GM19455 (cell line): ENCODE measurements at regions not wholly inside any gene's neighbourhood (a gene's known extent, or its start where the extent isn't known, plus 50 kb on each side); places are given as distances from the start of the nearest gene placed in this dataset.
"Not testable (repeated sequence)": the region's sequence is repeated elsewhere in the genome, so short reads cannot be mapped to it uniquely, and the experiment has no call there.

Experiments
- ATAC-seq: cut with Tn5 transposase; IDR thresholded peaks from one replicate; pipeline ENCODE4 v1.9.1; 2021; ENCODE audit not compliant: unreplicated experiment

DNA sequence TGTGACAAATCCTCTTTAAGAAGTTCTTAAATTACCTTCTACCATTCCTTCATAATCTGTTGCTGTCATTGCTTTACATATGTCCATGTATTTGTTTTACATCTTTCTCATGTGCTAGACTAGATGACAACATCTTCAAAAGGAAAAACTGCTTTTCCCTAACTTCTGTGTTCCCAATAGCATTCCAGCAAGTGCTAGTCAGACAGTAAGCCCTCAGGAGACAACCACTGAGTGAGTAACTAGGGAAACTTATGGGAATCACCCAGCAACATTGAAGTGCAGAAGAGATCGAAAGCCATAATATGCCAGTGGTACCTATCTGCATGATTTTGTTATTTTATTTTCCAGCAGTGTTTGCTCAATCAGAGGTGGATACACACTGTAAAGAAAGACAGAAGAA lies 889.7 kb upstream of the API5 start:
- no peak for ATAC-seq

DNA sequence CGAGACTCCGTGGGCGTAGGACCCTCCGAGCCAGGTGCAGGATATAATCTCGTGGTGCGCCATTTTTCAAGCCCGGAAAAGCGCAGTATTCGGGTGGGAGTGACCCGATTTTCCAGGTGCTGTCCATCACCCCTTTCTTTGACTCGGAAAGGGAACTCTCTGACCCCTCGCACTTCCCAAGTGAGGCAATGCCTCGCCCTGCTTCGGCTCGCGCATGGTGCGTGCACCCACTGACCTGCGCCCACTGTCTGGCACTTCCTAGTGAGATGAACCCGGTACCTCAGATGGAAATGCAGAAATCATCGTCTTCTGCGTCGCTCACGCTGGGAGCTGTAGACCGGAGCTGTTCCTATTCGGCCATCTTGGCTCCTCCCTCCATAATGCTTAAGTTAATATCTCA lies 876.9 kb upstream of the API5 start:
- ATAC-seq, result not testable (repeated sequence)

DNA sequence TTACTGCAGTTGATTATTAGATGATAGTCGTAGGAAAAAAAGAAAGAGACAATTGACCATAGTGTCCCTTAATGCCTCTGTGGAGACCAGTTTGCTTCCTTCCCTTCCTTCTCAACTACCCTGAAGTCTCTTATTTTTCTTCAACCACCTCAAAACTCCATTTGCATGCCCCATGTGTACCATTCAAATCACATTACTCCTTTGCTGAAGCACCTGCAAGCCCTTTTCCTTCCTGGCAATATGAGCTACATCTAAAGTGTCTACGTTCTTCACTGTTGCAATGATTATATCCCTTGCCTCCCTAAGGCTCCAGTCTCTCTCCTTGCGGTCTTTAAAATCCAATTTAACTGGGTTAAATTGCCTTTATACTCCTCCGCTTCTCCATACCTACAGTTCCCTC lies 867.4 kb upstream of the API5 start:
- no peak for ATAC-seq

DNA sequence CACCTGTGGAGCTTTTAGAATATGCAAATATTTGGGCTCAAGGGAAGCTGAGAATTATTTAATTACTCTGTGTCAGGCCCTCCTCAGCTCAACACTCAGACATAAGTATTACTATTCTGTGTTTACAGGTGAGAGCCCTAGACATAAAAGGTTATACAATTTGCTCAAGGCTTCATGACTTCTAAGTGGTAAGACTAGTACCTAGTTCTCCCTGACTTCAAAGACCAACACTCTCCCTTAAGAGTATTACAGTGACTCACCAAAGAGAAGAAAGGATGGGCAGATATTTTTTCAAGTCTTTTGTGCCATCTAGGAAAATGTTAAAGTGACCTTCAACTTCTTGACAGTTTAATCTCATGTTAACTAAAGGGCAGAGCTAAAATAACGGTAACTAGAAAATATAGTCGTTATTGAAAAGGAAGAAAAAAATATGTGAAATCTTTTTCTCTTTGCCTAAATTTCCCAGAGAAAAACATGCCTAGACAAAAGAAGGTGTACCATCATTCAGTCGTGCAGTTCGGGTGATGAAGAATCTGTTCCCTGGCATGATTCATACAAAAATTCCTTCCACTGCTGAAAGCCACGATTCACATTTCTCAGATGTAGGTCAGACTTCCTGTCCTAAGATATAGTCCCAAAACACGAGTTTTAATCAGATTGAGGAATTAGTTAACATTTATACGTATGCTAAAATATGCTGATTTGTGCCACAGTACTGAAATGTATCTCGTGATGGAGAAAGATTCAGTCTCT lies 849.1 kb upstream of the API5 start:
- no peak for ATAC-seq

DNA sequence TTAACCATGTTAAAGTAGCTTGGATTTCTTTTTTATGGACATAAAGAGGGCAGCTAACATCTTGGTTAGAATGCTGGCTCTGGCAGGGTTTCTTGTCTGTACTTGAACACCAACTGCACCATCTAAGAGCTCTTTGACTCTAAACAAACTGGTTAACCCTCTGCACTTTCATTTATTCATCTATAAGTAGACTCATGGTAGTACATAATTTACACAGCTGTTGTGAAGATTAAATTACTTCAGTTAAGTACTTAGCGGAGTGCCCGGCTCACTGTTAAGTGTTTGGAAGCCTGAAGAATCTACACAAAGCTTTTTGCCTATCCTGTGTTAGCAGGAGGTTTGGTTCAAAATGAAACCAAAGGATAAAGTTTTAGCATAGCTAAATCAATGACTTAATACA lies 846.2 kb upstream of the API5 start:
- ATAC-seq, result no peak

DNA sequence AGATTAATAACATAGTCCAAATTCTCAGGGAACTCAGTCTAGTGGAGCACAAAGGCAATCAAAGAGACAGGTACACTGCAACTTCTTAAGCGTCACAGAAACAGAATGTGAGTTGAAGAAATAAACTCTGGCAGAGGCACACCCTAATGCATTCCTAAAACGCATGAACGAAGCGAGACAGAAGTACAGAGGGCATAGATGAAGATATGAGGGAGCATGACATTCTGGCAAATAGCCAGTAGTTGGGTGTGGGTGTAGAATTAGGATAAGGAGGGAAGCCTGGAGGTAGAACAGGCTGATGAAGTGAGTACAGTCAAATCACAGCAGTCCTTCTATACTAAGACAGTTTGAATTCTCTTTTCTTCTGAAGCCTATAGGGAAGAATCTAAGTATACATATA lies 838.7 kb upstream of the API5 start:
- ATAC-seq, result no peak

DNA sequence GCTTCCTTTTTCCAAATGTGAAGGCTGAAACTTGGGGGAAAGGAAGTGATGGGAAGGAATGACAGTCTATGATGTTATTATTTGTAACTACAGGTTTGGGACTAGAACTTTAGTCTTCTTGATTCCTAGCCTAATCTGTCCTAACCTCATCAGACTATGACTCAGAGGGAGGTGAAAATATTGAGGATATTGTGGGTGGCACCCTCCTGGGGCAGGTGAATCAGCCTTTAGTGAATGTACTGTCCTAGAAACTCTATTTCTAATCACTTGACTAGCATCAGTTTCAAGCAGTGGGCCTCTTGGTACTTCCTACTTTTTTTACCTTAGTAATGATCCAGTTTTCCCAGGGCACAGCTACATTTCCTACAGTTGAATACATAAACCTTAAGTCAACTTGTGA lies 829.0 kb upstream of the API5 start:
- ATAC-seq, result no peak

DNA sequence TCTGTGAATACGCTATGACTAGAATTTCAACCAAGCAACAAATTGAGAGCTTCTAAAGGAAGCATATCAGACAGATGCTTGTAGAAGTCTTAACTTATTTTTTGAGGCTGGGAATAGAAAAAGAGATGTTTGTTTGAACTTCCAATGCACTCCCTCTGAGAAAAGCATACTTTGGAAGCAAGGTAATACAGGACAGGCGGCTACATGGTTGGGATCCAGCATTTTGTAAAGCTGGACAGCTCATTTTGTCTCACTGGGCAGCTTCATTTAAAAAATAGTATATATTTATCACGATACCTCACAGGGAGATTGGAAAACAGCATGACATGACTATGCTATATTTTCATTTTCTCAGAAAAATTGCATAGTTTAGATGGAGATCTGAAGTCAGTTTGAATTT lies 821.3 kb upstream of the API5 start:
- ATAC-seq, result no peak

DNA sequence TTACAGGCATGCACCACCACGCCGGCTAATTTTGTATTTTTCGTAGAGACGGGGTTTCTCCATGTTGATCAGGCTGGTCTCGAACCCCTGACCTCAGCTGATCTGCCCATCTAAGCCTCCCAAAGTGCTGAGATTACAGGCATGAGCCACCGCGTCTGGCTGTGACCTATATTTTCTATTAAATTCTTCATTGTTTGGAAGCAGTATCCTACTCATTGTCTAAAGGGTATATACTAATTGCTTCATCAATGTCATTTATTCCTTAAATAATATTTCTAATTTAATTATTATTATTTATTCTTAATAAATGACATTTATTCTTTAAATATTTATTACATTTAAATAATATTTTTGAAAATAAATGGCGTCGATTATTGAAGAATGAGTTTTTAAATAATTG lies 817.3 kb upstream of the API5 start:
- no peak for ATAC-seq

DNA sequence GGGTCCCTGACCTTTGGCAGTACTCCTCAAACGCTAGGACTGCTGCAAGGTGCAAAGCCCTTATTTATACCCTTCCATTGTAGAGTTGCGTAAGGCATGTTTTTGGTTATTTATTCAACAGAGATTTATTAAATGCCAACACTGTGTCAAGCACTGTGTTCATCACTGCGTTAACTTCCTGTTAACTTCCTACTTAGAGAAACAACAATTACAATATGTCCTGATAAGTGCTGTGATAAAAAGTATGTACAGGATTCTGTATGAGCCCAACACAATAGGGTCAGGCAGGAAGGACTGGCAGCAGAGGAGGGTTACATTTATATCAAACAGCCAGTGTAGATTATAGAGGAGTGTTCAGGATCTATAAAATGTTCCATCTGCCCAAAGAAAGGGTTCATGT lies 812.8 kb upstream of the API5 start:
- ATAC-seq, result no peak

DNA sequence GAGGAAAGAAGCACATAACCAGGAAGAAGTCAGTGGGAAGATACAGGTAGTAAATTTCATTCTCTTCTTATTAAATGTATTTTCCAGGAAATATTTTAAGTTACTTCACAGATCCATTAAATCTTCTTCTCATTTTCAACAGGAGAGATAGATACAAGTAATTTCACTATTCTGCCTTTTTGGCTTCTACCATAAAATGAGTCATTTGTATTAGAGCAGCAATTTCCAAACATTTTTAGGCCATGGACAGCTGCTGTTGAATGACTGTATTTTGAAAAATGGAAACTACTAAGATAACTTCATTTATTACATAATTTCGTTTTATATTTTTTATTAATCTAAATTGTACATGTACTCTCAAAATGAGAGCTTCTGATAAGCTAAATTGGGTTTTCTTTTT lies 809.6 kb upstream of the API5 start:
- no peak for ATAC-seq

DNA sequence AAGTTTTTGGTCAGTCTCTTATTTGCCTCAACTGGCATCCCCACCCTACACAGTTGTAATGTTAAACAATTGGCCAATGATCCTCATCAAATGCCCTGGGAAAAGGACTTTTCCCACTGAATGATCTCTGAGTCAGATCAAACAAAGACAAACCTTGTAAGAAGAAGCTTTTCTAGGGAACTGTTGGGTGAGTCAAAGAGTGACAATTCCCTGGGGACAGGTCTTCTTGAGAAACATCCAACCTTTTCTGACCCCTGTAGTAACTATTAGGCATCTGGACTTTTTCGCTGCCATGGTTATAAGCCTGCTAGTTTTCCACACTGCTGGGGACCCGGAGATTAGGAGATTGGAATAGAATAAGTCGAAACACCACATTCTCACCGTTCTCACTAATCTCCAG lies 789.8 kb upstream of the API5 start:
- no peak for ATAC-seq

DNA sequence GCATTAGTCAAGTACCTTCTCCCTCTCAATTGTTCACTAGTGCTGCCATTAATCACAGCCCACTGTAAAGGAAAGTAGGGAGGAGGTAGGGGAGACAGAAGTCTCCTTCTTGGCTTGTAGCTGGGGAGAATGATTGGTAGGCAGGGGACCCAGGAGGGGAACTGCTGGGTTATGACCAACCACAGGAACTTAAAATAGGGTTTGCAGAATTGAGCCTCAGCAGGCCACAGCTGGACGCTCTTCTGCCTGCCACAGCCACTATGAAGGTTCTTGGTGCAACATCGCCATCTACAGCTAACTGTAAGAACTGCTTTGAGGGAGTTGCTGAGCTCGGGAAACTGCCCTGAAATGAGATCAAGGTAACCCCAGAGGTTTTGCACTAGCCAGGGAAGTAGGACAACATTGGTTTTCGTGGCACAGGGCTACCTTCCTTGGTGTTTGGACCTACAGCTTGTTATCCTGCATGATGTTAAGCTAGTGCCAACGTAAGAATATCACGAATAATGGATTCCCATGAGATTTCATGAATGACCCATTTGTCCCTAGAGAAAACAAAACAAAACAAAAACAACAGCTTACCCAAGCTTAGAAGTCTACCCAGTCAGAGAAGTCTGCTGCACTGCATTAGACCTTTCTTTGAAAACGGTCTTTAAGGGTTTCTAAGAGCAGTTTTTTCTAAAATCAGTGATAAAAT lies 787.1 kb upstream of the API5 start:
- ATAC-seq, result peak; percentile 95

DNA sequence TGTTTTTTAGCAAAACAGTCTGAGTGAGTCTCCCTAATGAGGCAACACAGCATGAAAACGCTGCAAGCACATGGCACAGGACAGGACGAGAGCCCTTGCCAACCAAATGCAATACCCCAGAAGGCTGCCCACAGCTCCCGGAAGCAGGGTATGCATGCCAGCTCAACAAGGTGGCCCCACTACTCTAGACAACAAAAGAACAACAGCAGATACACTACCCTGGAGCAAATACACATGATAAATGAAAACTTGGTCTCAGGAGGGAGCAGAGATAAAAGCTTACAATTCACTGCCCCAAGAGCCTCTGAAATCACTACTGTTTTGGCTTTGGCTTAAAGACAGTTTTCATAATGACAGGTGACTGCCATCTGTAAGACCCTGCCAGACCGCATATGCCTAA lies 785.4 kb upstream of the API5 start:
- ATAC-seq, result no peak

DNA sequence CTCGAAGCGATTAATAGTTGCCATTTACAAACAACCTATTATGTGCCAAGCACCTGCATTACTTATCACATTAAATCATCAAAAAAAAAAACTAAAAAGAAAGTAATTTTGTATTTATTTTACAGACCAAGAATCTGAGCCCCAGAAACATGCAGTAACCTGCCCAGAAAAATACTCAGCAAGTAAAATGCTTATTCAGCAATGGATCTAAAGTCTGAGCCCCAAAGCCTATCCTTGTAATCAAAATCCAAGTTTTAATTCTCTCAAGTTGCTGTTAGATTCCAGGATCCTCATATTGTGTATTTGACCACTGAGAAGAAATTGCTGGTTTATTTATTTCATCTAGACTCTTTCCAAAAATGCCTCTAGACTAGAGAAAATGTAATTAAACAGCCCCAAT lies 783.3 kb upstream of the API5 start:
- ATAC-seq, result no peak

DNA sequence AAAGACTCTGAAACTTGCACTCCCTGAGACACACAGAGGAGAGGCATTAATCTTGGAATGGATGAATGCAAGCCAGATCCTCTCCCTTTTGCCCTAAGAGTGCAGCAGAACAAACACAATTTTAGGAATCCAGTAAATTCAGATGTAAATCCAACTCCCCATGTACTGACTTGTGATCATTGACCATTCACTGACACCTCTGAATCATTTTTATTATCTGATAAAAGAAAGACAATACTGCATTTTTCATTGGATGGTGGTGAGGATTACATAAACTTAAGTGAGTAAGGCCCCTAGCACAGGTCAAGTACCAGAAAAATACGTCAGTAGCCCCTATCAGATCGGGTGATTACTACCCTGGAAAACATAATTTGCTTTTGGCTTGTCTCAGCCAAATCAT lies 782.9 kb upstream of the API5 start:
- ATAC-seq, result no peak

DNA sequence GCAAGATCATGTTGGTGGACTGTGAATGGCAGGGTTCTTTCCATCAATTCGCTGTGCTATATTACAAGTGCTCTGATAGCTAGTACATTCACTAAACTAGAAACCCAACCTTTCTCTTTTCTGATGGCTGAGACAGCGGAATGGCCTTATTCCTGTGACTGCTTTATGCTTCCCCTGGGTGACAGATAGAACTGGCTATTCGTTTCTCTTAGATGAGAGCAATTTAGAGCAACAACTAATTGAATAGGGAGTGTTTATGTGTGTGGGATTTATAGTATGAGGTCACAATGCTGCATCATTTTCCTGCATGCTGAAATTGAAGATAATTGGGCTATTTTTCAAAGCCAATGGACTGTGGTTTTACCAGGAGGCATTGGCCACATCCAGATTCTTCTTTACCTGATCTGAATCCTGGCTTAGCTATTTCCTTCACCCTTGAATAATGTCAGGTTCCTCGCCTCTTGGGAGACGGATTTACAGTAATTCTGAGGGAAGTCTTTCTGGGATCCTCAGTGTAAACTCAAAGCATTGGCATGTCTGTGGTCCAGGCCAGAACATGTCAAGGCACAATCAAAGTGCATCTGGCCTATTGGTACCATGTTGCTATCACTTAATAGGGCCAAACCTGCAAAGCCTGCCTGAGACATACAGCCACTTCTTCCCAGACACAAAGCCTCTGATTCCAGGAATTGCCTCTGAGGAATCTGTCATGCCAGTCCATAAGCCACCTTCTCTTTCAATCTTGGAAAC lies 775.0 kb upstream of the API5 start:
- ATAC-seq, result no peak

DNA sequence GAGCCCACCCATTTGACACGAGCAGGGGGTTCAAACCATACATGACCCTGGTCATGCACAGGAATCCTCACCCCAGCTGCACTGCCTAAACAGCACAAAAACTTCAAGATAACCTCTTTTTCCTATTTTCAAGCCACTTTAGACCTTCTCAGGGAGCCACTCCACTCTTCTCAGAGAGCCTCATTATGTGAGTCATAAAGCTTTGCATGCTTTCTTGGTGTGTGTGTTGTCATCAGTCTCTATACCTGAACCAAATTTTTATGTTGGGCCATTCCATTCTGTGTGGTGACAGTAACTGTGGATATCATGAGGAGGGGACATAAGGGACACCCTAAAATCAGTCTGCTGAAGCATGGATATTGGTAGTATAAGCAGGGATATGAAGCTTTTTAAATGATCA lies 769.5 kb upstream of the API5 start:
- ATAC-seq, result no peak

DNA sequence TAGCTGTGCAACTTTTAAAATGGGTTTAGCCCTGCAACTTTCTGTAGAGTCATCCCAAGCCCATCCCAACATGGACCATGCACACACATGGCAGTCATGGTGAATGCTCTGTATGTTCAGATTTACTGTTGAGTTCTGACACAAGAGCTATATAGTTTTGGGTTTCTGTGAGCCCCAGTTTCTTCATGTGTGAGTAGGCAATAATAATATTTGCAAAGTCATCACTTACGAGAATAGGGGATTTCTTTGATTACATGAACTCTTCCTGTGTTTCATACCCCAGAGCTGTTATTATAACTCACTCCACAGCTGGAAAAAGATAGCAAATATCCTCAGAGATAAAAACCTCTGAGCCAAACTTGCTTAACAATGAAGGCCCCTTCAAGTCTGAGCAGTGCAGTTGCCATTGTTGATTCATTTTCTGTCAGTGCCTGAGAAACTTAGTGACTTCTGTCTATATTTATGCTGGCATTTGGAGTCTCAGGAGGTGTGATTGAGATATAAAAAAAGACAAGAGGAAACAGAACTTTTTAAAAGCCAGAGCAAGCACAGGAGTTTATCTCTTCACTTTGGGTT lies 767.9 kb upstream of the API5 start:
- no peak for ATAC-seq

DNA sequence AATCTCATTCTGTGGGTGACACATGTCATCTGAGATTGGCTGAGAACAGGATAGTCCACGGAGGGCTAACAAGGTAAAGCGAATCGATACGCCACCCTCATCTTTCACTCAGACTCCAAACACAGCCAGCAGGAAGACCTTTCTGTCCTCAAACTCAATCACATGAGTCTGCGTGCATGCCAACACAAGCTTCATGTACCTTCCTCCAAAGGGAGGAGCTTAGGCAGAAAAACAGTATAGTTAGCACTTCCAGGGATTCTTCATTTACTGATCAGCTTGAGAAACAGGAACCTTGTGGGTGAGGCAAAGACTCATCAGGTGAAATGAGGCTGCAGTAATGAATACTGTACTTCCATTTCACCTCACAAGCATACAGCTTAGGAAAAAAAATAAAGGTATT lies 767.1 kb upstream of the API5 start:
- no peak for ATAC-seq

DNA sequence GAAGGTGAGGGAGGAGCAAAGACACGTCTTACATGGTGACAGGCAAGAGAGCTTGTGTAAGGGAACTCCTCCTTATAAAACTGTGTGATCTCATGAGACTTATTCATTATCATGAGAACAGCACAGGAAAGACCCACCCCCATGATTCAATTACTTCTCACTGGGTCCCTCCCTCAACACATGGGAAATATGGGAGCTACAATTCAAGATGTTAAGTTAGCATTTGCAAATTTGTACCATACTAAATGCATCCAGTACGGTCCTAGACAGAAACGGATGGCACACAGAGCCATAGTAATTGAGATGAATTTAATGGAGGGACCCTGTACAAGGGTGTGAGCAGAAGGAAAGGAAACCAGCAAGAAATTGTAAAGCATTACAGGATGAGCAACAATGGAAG lies 765.8 kb upstream of the API5 start:
- no peak for ATAC-seq

DNA sequence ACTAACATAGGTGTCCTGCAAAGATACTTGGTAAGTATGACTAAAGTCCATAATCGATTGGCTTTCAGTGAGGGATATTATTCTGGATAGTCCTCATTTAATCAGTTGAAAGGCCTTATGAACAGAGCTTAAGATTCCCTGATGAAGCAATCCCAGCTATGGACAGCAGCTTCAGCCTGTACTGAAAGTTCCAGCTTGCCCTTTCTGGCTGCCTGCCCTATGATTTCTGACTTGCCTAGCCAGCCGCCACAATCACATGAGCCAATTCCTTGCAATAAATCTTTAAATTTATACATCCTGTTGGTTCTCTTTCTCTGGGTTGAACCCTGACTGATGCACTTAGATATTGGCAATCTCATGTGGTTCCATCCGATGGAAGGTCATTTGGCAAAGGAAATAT lies 759.0 kb upstream of the API5 start:
- no peak for ATAC-seq
